ENCODE measurements at regions not wholly inside any gene's neighbourhood (a gene's known extent, or its start where the extent isn't known, plus 50 kb on each side); places are given as distances from the start of the nearest gene placed in this dataset.

DNA sequence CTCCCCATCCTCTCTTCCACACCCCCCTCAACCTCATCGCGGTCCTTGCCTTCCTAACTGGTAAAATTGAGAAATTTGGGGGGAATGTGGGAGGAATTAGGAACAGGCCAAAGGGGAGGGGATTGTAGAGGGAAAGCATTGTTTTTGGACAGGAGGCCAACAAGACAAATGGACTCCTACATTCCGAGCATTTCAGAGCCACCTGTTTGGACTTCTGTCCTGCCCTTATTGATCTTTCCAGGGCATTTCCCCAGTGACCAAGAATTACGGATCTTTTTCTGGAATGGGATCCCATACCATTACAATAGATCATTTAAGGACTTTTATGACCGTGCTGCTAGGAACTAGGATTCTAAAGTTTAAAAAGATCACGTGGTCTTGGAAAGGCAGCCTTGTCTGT is 221.3 kb upstream of the ASIC2 start:
- no peak for DNase-seq (ENCODE audit: low read depth)

DNA sequence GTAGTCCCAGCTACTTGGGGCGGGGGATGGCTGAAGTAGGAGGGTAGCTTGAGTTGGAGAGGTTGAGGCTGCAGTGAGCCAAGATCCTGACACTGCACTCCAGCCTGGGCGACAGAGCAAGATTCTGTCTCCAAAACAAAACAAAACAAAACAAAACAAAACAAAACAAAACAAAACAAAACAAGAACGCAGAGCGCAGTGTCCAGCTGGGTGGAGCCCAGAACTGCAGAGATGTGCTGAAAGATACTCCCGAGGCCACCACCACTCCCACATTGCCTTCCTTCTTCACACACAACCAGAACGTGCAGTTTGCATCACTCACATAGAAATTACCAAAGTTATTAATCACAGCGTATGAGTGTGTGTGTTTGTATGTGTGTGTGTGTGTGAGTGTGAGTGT is 222.9 kb upstream of the ASIC2 start:
- DNase-seq (ENCODE audit: low read depth), result no peak

DNA sequence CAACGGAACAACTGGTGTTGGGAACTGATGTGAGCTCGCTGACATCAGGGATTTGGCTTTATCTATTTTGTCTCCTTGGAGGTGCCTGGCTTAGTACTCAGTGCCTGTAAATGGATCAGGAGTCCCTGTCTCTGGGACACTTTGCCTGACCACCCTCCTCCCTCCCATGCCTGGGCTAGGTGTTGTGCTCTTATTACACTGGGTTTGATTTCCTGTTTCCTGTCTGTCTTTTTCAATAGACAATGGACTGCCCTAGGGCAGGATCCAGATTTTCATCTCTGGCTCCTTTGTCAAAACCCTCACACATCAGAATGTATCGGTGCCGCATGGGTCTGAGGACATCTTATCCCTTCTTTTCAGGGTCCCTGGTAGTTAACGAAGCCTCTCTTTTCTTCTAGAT is 223.6 kb upstream of the ASIC2 start:
- no peak for DNase-seq (ENCODE audit: low read depth)

DNA sequence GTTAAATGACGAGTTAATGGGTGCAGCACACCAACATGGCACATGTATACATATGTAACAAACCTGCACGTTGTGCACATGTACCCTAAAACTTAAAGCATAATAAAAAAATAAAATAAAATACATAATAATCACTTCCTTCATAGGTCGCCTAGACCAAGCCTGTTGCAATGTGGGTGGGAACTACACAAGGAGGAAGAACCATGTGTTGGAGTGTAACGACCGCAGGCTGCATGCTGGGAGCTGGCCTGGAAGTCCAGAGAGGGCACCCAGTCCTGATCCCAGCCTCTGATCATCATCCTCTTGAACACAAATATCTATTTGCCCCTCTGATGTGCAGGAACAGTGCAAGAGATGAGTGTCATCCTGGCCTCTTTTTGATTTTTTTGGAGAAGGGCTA is 224.7 kb upstream of the ASIC2 start:
- DNase-seq (ENCODE audit: low read depth), result no peak

DNA sequence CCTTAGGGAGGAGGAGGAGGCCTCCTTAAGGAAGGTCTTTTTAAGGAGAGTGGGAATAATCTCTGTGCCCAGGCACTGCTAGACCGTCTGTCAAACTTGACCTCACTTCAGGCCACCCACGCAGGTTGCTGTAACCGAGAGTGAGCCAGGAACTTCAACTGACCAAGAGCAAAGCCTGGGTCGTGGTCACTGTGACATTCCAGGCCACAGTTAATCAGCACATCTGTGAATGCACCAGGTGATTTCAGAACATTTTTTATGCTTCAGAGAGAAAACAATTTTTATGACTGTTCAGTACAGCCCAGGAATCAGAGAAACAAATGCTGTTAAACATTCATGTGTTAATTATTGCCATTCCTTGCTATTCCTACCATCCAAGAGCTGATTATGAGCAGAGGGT is 226.6 kb upstream of the ASIC2 start:
- no peak for DNase-seq (ENCODE audit: low read depth)

DNA sequence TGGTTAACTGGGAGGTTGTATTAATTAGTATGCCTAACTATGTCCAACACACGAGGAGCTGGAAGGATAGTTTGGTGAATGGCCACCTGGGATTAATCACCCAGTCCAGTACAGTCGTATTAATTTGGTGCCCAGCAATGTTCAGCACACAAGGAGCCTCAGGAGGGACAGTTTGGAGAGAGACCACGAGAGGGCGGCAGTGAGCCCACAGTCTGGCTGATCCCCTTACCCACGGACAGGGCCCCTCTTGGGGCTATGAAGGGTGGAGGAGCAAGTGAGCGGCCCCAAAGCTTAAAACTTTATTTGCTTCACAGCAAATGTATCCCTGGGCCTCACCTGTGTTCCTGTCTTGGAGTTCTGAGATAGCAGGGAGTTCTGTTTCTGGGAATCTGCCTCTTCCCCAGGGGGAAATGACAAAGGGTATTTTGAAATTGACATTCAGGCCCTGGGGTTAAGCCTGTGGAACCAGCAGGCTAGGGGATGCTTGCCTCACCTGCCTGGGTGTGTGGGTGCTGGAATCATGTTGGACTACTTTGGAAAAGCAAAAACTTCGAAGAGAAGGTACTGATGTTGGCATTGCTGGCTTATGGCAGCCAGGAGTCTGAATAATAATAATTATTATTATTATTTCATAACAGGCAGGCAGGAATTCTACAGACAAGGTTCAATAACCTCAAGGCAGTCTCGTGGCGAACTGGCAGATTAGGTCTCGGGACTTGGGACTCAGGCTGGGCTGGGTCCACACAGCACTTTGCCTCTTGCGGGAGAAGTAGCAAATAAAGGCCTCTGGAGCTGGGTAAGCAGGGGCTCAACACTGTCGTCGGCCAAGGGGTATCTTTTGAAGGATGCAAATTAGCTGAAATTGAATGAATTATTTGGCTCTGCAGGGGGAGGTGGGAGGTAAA is 227.6 kb upstream of the ASIC2 start:
- DNase-seq (ENCODE audit: low read depth), result no peak

DNA sequence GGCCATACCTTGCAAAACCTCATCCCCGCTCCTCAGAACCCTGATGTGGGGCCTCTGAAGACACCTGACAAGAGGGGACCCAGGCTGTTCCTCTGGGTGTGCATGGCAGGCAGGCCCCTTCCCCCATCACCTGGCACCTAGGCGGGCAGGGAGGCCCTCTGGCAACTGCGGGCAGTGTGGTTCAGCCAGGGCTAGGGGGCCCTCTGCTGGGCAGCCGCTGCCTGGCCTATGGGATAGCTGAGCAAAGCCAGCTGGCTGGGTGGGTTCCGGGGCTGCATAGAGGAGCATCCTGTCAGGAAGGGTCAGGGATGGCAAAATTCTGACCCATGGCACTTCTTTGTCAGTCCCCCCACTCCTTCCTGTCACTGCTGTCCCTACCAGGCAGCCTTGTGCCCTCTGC is 228.7 kb upstream of the ASIC2 start:
- DNase-seq (ENCODE audit: low read depth), result no peak

DNA sequence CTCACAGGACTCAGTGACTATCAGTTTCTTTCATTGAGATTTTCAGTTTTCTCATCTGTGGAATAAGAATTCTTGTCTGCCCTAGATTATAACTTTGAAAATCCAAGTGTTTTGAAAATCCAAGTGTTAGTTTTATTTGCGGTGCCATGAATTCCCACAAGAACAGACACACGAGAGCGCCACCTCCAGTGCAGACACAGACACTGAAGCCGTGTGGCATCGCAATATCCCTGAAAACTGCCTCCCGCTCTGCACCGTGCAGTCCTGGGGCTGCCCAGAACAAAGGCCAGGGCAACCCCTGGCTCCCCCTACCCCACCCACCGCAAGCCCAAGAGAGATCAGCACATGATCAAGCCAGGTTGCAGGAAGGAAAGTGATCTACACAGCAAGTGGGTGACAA is 229.5 kb upstream of the ASIC2 start:
- DNase-seq (ENCODE audit: low read depth), result no peak

DNA sequence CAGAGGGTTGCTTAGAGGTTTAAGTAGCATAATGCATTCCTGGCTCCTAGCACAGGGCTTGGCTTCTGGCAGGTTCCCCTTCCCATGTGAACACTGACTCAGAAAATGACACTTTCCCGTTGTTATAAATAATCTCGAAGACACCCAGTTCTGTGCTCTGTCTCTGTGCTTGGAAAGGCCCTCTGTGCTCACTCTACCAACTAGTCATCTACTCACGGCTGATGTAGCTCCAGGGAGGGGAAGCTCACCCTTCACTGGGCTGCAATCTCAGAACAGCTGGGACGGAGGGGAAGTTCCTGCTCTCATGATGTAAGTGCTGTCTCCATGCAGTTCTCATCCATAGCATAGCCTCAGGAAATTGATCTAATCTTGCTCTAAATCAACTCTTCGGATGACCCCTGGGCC is 230.5 kb upstream of the ASIC2 start:
- DNase-seq (ENCODE audit: low read depth), result no peak

DNA sequence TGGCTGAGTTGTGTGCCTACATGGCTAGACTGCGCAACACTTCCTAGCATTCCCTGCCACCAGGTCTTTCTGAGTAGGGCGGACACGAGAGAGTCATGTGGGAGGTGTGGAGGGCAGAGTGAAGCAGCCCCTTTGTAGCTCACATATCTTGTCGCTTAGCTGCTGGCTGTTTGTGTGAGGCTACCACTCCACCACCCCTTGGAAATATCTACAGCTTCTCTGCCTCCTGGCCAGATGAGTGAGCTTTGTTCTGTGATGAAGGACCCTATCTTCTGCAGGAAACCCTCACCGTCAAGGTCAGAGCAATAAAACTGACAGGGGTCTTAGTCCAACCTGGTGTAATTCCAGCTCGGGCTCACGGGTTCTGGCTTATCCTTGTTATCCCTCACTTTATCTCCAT is 232.1 kb upstream of the ASIC2 start:
- no peak for DNase-seq (ENCODE audit: low read depth)

DNA sequence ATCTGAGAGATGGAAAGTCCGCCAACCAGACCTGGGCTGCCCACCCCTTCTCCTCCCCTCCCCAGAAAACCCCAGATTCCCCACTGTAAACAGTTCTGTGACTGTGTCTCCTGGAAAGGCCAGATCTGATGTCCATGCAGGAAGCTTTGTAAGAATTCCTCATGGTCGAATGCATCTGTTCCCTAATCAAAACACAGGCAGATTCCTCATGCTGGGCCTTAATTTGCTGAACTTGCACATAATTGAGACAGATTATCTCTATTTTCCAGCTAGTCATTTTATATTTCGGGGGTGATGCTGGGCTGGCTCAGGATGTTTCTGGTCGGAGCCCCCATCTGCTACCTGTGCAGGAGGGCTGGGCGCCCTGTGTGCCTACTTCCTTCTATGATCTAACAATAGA is 233.6 kb upstream of the ASIC2 start:
- no peak for DNase-seq (ENCODE audit: low read depth)

DNA sequence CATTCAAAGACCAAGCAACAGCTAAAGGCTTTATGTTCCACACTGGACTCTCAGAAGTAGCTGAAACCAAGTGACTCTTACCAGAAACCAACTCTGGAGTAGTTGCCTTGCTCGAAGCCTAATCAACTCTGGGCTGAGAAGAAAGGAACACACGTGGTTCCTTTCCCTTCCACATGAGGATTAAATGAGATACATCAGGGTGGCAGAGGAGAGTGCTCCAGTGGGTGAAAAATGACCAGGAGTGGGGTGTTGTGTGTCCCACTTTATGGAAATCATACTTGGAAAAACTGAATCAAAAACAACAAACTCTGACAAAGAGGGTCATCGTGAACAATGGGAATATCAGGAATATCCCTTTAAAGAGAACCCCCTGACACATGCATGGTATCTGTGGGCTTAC is 234.2 kb upstream of the ASIC2 start:
- DNase-seq (ENCODE audit: low read depth), result no peak

DNA sequence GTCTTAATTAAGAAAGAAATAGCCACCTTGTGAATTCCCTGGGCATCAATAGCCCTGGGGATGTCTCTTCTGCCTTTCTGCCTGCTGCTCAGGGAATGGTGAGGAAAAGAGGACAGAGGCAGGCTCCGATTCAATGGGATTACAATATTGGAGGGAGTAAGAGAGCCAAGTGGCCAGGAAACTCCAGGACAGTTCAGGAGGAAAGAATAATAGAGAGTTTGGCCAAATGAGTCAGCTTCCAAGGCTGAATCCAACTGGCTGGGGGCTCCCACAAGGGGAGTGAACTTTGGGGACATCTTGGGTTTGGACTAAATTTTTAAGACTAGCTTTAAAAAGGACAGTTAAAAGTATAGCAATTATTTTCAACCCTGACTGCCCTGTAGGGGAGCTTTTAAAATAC is 235.8 kb upstream of the ASIC2 start:
- DNase-seq (ENCODE audit: low read depth), result no peak

DNA sequence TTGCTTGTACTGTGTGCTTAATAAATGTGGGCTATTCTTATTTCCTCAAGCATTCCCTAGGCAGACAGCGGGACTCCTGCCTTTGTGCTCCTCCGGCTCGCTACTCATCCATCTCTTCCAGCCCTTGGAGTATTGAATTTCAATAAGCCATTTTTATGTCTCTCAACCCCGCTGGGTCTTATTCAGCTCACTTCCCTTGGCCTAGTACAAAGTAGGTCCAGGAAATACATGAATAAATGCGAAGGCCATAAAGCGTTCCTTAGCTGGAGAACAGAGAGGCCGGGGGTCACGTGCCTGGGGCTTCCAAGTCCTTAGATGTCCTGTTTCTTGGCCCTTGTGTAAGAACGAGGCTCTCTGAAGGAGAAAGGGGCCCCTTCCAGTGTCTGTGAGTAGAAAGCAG is 236.7 kb upstream of the ASIC2 start:
- DNase-seq (ENCODE audit: low read depth), result no peak

DNA sequence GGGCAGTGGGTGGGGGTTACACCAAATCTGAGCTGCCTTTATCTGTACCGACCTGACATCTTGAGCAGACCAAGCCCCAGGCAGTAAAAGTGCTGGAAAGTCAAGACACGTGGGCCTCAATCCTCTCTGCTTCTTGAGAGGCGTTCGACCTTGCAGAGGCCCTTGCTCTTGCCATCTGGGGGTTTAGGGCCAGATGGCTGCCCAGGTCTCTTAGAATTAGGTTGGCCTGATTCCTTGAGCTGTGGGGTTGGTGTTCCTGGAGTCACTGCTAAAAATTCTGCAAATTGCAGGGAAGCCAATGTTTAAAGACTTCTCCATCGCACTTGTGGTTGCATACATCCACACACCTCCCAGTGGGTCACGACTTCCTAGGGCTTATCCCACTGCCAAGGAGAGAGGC is 238.2 kb upstream of the ASIC2 start:
- DNase-seq (ENCODE audit: low read depth), result no peak

DNA sequence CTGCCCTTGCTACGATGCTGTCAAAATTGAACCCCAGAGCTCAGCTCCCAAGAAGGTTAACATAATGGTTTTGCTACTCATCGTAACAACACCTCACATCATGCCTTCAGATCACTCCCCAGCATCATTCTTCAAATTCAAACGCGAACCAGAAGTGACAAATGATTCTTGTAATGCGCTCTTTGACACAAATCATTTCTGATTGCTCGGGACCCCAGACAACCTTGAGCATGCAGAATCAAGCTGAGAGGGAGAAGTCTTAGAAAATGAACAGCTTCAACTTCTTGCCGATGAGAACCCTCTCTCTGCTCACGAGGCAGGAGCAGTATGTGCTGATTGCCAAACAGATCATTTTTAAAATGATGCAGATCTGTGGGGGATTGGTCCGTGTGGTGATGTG is 241.0 kb upstream of the ASIC2 start:
- DNase-seq (ENCODE audit: low read depth), result no peak

DNA sequence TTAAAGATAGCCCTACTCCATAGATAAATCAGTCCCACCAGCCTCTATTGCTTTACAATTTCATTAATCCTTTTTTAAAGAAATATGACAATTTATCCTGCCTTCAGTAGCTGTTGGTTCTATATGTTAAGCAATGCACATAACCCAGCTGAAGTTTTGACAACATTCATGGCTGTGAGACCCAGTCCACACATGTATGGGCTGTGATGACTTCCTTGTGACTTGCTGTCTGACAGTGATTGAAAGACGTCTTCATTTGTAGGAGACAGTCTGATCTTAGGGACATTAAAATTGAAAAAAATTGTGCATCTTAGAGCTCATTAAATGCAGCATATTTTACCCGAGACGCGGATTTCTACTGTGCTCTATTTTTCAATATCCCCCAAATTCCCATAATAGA is 252.0 kb upstream of the ASIC2 start:
- DNase-seq (ENCODE audit: low read depth), result no peak

DNA sequence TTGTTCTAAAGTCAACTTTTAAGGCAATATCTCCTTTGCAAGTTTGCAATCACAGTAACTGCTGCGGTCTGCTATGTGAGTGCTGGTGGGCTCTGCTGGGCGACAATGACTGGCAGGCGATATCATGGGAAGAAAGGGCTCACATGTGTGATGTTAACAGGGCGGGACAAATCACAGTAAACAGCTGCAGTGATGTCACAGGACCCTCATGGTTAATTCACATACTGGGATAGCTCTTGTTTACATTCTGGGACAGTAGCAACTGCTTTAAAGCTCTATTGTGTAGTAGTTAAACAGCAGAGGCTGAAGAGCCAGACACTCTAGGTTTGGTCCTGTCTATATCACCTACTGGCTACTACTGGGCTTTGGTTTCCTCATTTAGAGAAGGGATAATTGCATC is 257.2 kb upstream of the ASIC2 start:
- DNase-seq (ENCODE audit: low read depth), result no peak

DNA sequence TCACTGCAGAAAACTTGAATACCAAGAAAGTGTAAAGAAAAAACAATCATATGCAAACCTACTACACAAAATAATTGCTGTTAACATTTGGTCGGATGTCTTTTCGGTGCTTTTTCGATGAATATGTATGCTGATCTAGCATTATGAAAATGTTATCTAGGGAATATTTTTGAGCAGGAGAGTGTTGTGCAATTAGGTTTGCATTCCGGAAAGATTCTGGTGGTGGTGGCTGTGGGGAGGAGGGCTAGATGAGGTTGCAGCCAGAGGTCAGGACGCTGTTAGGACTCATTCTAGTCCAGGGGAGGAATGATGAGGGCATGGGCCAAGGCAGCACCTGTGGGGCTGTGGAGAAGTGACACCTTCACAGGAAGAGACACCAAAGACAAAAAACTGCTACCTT is 258.0 kb upstream of the ASIC2 start:
- DNase-seq (ENCODE audit: low read depth), result no peak

DNA sequence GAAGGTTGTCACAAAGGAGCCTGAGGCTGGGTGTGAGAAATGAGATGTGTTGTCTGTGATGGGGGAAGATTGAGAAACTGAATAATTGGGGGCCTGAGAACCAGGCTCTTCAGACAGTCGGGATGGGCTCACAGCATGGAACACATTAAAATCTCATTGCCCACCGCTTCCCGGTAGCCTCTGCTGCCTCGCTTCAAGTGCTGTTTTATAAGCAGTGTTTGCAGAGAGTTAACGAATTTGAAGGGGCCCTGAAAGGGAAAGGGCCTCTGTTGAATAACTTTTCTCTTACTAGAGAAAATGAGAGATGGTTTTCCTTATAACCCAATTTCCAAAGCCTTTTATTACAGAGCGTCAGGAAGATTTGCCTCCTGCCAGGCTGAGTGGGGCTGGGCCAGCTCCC is 258.8 kb upstream of the ASIC2 start:
- no peak for DNase-seq (ENCODE audit: low read depth)

DNA sequence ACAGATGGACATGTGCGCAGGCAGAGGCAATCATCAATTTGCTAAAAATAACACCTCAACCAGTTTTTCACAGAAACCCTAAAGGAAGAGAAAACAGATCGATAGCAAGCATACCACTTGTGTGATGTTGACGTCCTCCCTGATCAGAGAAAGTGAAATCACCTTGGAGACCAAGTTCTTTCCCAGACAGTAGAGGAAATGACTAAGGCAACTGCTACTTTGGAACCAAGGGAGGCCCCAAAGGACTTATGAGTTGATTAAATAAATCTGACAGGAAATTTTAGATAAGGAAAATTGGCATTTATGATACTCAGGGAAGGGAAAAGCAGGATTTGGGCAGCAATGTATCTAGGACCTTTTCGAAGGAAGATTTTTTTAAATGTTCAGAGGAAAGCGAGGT is 267.1 kb upstream of the ASIC2 start:
- peak; percentile 3 for DNase-seq (ENCODE audit: low read depth)

DNA sequence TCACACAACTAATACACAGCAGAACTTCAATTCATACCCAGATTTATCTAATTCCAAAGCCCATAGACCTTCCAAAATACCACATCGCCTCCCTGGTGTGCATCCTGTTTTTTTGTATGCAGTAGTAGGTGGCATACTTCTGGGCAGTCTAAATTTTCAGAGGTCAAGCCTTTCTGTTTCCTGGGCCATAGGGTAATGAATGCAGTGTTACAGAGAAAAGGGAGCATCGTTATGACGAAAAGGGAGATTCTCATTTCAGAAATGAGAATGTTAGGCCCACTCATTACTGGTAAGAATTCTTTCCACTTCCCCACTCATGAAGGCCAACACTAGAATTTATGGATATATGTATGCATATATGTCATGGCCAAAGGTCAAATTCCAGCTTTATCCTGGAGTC is 267.8 kb upstream of the ASIC2 start:
- no peak for DNase-seq (ENCODE audit: low read depth)

DNA sequence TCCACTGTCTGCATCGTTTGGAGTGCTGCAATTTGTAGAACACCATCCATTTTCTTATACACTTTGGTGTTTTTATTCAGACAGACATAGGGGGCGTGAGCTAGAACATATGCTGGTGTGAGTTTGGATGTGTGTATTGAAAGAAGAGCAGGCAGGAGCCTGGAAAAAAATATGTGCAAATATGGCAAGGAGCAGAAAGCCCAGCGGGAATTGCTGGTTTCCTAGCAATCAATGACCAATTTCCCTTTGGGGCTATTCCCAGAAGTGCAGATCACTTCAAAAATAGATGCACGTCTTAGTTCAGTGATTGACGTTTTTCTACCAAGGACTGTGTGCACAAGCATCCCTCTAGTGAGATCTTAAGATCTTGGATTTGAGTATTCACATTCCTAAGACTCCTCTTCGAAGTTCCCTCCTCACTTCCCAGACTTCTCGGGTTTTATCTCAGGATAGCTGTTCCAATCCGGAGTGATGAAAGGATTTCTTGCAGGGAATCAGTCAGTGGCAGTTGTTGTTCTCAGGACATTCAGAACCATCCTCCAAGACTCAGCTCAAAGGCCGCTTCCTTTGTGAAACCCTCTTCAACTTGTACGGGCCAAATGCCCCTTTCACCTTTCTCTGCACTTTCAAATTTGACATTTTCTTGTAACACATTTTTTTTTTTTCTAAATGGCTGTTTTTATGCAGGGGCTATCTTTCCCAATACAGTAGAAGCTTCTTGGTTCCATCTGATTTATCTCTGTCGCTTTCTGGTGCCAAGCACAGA is 268.7 kb upstream of the ASIC2 start:
- no peak for DNase-seq (ENCODE audit: low read depth)
